WTC11 (cell line): ENCODE measurements at regions not wholly inside any gene's neighbourhood (a gene's known extent, or its start where the extent isn't known, plus 50 kb on each side); places are given as distances from the start of the nearest gene placed in this dataset.

Experiments used
- ATAC-seq: fragments of 200-7000 bp; cut with Tn5 transposase; 2 replicates; pipeline ENCODE4 v1.10.0; 2021; ENCODE audit warnings: mild to moderate bottlenecking, moderate library complexity
- CTCF ChIA-PET: fragments of 300-600 bp; sonication (Branson Sonifier 250); formaldehyde crosslinking; loops from one replicate; lab custom pipeline; 2021; ENCODE audit warnings: antibody characterized with exemption; lab: Charles Lee
- POLR2A ChIA-PET: fragments of 350-600 bp; sonication (Branson Sonifier 250); formaldehyde crosslinking; loops from one replicate; lab custom pipeline; 2021; ENCODE audit warnings: antibody characterized with exemption; lab: Charles Lee
- DNase-seq: peaks from one replicate; pipeline ENCODE4 v3.0.0; 2021; ENCODE audit warnings: low spot score
- H3K27ac Mint-ChIP-seq: 2 replicates; pipeline ENCODE4 v1.8.0; 2021; ENCODE audit warnings: mixed read lengths
- H3K27me3 Mint-ChIP-seq: 2 replicates; pipeline ENCODE4 v1.8.0; 2021; ENCODE audit warnings: low read depth, mild to moderate bottlenecking, moderate library complexity, mixed read lengths
- H3K36me3 Mint-ChIP-seq: 2 replicates; pipeline ENCODE4 v1.8.0; 2021; ENCODE audit warnings: mixed read lengths
- H3K4me1 Mint-ChIP-seq: 2 replicates; pipeline ENCODE4 v1.8.0; 2022; ENCODE audit warnings: mixed read lengths
- H3K4me3 Mint-ChIP-seq: 2 replicates; pipeline ENCODE4 v1.8.0; 2021; ENCODE audit warnings: mild to moderate bottlenecking, moderate library complexity, mixed read lengths
- H3K9me3 Mint-ChIP-seq: 2 replicates; pipeline ENCODE4 v1.8.0; 2021; ENCODE audit warnings: mixed read lengths
- ATF1 ChIP-seq: sonication (generic); formaldehyde crosslinking; IDR thresholded peaks from 2 replicates; pipeline ENCODE4 v1.8.1; 2023; ENCODE audit warnings: mild to moderate bottlenecking, moderate library complexity, missing genetic modification reagents
- ATF2 ChIP-seq: sonication (generic); formaldehyde crosslinking; IDR thresholded peaks from 2 replicates; pipeline ENCODE4 v1.8.1; 2022; ENCODE audit warnings: low read depth, missing genetic modification reagents, borderline replicate concordance
- CBFB ChIP-seq: sonication (generic); formaldehyde crosslinking; IDR thresholded peaks from 2 replicates; pipeline ENCODE4 v1.8.1; 2022; ENCODE audit warnings: mild to moderate bottlenecking, low read depth, missing genetic modification reagents
- E2F5 ChIP-seq: sonication (generic); formaldehyde crosslinking; IDR thresholded peaks from 2 replicates; pipeline ENCODE4 v1.8.1; 2022; ENCODE audit warnings: mild to moderate bottlenecking, moderate library complexity, missing genetic modification reagents
- FOXP1 ChIP-seq: sonication (generic); formaldehyde crosslinking; IDR thresholded peaks from 2 replicates; pipeline ENCODE4 v1.8.0; 2022; ENCODE audit warnings: missing genetic modification reagents, mild to moderate bottlenecking, moderate library complexity, borderline replicate concordance
- GABPB1 ChIP-seq: sonication (generic); formaldehyde crosslinking; IDR thresholded peaks from 2 replicates; pipeline ENCODE4 v1.8.1; 2023; ENCODE audit warnings: mild to moderate bottlenecking, missing genetic modification reagents
- GTF2I ChIP-seq: fragments of 250-450 bp; sonication (Bioruptor Pico); conservative IDR thresholded peaks from 2 replicates; pipeline ENCODE4 v1.4.0; 2021; ENCODE audit warnings: mild to moderate bottlenecking
- IRF2 ChIP-seq: sonication (generic); formaldehyde crosslinking; IDR thresholded peaks from 2 replicates; pipeline ENCODE4 v1.8.0; 2022; ENCODE audit warnings: low read depth, missing genetic modification reagents, borderline replicate concordance
- JUN ChIP-seq: sonication (generic); formaldehyde crosslinking; IDR thresholded peaks from 2 replicates; pipeline ENCODE4 v1.8.0; 2023; ENCODE audit warnings: mild to moderate bottlenecking, missing genetic modification reagents
- MAX ChIP-seq: sonication (generic); formaldehyde crosslinking; IDR thresholded peaks from 2 replicates; pipeline ENCODE4 v1.8.0; 2022; ENCODE audit warnings: mild to moderate bottlenecking, missing genetic modification reagents
- MXD4 ChIP-seq: fragments of 250-450 bp; sonication (Bioruptor Pico); IDR thresholded peaks from 2 replicates; pipeline ENCODE4 v1.8.0; 2021; ENCODE audit warnings: mild to moderate bottlenecking, moderate library complexity, borderline replicate concordance
- NFATC4 ChIP-seq: fragments of 250-450 bp; sonication (Bioruptor Pico); IDR thresholded peaks from 2 replicates; pipeline ENCODE4 v1.9.0; 2021; ENCODE audit warnings: mild to moderate bottlenecking
- NR1H2 ChIP-seq: sonication (generic); formaldehyde crosslinking; IDR thresholded peaks from 2 replicates; pipeline ENCODE4 v1.9.0; 2021; ENCODE audit warnings: mild to moderate bottlenecking, moderate library complexity, missing genetic modification reagents
- PRDM15 ChIP-seq: sonication (generic); formaldehyde crosslinking; IDR thresholded peaks from 2 replicates; pipeline ENCODE4 v1.8.0; 2022; ENCODE audit warnings: missing genetic modification reagents
- PREB ChIP-seq: sonication (generic); formaldehyde crosslinking; IDR thresholded peaks from 2 replicates; pipeline ENCODE4 v1.8.1; 2022; ENCODE audit warnings: mild to moderate bottlenecking, missing genetic modification reagents, moderate library complexity, borderline replicate concordance
- SMAD3 ChIP-seq: sonication (generic); formaldehyde crosslinking; IDR thresholded peaks from 2 replicates; pipeline ENCODE4 v1.8.0; 2022; ENCODE audit warnings: missing genetic modification reagents, mild to moderate bottlenecking, borderline replicate concordance
- TEAD4 ChIP-seq: sonication (generic); formaldehyde crosslinking; IDR thresholded peaks from 2 replicates; pipeline ENCODE4 v1.8.0; 2022; ENCODE audit warnings: mild to moderate bottlenecking, missing genetic modification reagents
- ZNF121 ChIP-seq: sonication (generic); formaldehyde crosslinking; IDR thresholded peaks from 2 replicates; pipeline ENCODE4 v1.8.0; 2023; ENCODE audit warnings: missing genetic modification reagents
- ZNF317 ChIP-seq: sonication (generic); formaldehyde crosslinking; IDR thresholded peaks from 2 replicates; pipeline ENCODE4 v1.8.1; 2023; ENCODE audit warnings: low read depth, mild to moderate bottlenecking, moderate library complexity, missing genetic modification reagents, borderline replicate concordance
- TF ChIP-seq, protein P1 (sequence below): fragments of 200-600 bp; IDR thresholded peaks from 2 replicates; pipeline ENCODE4 v1.8.0; 2022; ENCODE audit warnings: antibody characterized with exemption
- TF ChIP-seq, protein P2 (sequence below): sonication (generic); formaldehyde crosslinking; conservative IDR thresholded peaks from 2 replicates; pipeline ENCODE4 v1.8.1; 2022; ENCODE audit warnings: mild to moderate bottlenecking, missing genetic modification reagents
- TF ChIP-seq, protein P3 (sequence below): fragments of 250-450 bp; sonication (Bioruptor Pico); IDR thresholded peaks from 2 replicates; pipeline ENCODE4 v1.9.0; 2021; ENCODE audit warnings: mild to moderate bottlenecking, borderline replicate concordance

DNA sequence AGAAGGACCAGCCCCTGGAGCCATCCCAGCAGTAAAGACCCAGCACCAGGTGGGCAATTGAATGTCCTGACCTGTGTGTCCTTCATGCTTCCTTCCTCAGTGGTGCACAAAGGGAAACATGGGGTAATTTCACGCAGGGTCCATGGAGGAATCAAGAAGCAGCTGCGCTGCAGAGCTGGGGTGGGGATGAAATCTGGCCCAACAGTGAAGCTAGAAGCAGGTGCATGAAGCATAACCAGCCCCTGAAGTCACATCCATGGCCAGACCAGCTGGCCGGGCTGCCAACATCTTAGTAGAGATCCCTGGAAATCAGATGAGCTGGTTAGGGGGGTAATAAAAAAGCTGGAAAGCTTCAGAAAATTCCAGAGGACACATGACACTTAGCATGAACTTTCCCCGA lies 646.7 kb upstream of the DEFB115 start (continued):
- no peak for TF ChIP-seq E2F5 (CRISPR knock-in tag)
- TF ChIP-seq, protein P1, sequence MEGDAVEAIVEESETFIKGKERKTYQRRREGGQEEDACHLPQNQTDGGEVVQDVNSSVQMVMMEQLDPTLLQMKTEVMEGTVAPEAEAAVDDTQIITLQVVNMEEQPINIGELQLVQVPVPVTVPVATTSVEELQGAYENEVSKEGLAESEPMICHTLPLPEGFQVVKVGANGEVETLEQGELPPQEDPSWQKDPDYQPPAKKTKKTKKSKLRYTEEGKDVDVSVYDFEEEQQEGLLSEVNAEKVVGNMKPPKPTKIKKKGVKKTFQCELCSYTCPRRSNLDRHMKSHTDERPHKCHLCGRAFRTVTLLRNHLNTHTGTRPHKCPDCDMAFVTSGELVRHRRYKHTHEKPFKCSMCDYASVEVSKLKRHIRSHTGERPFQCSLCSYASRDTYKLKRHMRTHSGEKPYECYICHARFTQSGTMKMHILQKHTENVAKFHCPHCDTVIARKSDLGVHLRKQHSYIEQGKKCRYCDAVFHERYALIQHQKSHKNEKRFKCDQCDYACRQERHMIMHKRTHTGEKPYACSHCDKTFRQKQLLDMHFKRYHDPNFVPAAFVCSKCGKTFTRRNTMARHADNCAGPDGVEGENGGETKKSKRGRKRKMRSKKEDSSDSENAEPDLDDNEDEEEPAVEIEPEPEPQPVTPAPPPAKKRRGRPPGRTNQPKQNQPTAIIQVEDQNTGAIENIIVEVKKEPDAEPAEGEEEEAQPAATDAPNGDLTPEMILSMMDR: no peak

DNA sequence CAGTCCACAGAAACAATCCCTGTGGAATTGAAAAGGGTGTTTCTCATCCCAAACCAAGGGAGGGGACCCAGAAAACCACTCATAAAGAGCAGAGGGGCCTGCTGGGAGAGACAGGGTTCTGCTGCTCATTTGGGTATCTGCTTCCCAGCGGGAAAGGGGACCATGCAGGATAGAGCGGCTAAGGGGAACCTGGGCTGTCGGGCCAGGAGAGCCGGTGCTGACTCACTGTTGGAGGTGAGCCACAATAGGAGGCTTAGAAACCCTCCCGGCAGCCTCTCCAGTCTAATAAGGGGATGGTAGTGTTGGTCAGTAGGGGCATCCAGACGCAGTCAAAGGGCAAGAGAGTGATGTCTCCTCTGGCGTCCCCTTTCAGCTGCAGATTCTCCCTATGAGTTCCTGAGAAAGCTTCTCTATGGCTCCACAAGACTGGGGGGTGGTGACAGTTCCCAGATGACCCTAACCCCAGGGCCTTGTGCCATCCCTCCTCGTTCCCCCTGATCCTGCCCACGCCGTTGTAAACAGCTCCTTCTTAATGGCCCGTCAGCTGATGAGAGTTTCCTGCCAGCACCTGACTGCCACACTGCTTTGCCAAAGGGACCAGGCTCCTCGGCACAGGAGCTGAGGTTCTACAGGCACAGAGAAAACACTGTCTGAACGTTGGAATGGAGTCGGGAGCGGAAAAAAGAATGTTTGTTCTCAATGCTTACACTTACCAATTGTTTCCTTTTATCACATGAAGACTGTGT lies 646.1 kb upstream of the DEFB115 start:
- Mint-ChIP-seq H3K9me3 (peaks cover 19% of the 10 kb centered on the region), H3K4me3 (no peak overlapping the region), H3K4me1 (peaks cover 3% of the 10 kb centered on the region; the same call in 1 of the 2 replicates), H3K27me3 (no peaks in the 10 kb centered on the region), H3K36me3 (peaks cover 14% of the 10 kb centered on the region; the same call in 1 of the 2 replicates), H3K27ac (no peak overlapping the region)
- ChIA-PET CTCF (no interaction called here), POLR2A (no interaction called here)
- ATAC-seq (no peak), DNase-seq (no peak)
- no peak for TF ChIP-seq GABPB1 (CRISPR knock-in tag)
- no peak for TF ChIP-seq ZNF121 (CRISPR knock-in tag)
- no peak for TF ChIP-seq GTF2I (CRISPR knock-in tag)
- no peak for TF ChIP-seq PREB
- no peak for TF ChIP-seq FOXP1
- no peak for TF ChIP-seq TEAD4
- TF ChIP-seq ZNF317 (CRISPR knock-in tag): no peak
- TF ChIP-seq MXD4 (CRISPR knock-in tag): no peak
- TF ChIP-seq CBFB (CRISPR knock-in tag): no peak
- TF ChIP-seq SMAD3 (CRISPR knock-in tag): no peak
- TF ChIP-seq MAX (CRISPR knock-in tag): no peak
- TF ChIP-seq, protein P2, sequence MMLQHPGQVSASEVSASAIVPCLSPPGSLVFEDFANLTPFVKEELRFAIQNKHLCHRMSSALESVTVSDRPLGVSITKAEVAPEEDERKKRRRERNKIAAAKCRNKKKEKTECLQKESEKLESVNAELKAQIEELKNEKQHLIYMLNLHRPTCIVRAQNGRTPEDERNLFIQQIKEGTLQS (CRISPR knock-in tag): no peak
- TF ChIP-seq NR1H2 (CRISPR knock-in tag): no peak
- TF ChIP-seq IRF2: no peak
- TF ChIP-seq ATF2 (CRISPR knock-in tag): no peak
- no peak for TF ChIP-seq PRDM15 (CRISPR knock-in tag)
- no peak for TF ChIP-seq ATF1 (CRISPR knock-in tag)
- no peak for TF ChIP-seq NFATC4 (CRISPR knock-in tag)
- TF ChIP-seq JUN: no peak
- TF ChIP-seq, protein P3, sequence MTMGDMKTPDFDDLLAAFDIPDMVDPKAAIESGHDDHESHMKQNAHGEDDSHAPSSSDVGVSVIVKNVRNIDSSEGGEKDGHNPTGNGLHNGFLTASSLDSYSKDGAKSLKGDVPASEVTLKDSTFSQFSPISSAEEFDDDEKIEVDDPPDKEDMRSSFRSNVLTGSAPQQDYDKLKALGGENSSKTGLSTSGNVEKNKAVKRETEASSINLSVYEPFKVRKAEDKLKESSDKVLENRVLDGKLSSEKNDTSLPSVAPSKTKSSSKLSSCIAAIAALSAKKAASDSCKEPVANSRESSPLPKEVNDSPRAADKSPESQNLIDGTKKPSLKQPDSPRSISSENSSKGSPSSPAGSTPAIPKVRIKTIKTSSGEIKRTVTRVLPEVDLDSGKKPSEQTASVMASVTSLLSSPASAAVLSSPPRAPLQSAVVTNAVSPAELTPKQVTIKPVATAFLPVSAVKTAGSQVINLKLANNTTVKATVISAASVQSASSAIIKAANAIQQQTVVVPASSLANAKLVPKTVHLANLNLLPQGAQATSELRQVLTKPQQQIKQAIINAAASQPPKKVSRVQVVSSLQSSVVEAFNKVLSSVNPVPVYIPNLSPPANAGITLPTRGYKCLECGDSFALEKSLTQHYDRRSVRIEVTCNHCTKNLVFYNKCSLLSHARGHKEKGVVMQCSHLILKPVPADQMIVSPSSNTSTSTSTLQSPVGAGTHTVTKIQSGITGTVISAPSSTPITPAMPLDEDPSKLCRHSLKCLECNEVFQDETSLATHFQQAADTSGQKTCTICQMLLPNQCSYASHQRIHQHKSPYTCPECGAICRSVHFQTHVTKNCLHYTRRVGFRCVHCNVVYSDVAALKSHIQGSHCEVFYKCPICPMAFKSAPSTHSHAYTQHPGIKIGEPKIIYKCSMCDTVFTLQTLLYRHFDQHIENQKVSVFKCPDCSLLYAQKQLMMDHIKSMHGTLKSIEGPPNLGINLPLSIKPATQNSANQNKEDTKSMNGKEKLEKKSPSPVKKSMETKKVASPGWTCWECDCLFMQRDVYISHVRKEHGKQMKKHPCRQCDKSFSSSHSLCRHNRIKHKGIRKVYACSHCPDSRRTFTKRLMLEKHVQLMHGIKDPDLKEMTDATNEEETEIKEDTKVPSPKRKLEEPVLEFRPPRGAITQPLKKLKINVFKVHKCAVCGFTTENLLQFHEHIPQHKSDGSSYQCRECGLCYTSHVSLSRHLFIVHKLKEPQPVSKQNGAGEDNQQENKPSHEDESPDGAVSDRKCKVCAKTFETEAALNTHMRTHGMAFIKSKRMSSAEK: no peak
